Kasumi-1 (cell line): ENCODE measurements at regions not wholly inside any gene's neighbourhood (a gene's known extent, or its start where the extent isn't known, plus 50 kb on each side); places are given as distances from the start of the nearest gene placed in this dataset.

Source experiments
- DNase-seq, 2 experiments: peaks; one replicate each; lab custom pipeline; 2025; lab: John Stamatoyannopoulos, UW

DNA sequence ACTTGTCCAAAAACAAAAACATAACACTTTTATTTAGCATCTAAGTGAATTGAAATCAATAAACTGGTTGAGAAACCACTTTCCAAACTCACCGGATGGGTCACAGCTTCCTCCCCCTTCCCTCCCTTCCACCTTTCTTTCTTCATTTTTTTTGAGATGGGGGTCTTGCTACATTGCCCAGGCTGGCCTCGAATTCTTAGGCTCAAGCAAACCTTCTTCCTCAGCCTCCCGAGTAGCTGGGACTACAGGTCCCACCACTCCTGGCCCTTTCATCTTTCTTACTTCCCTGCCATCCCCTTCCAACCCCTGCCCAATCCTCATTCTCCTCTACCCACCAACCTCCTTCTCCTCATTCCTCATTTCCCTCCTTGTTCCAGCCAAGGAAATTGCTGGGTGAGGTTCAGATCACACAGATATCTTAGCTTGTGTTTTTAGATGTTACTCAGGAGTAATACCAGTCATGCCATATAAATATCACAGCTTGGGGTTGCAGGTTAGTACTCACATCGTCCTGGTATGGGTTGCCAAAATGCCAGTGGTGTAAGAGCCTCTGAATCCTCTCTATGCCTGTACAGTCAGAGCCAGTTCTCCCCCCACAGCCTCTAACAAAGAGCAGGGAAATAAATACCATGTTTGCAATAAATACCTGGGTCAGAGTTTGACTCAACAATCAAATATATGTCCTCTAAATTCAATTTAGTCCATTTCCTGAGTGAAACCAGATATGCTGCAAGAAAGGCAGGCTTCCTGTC, 132.7 kb upstream of the NDUFV2 start:
- DNase-seq = no peak

DNA sequence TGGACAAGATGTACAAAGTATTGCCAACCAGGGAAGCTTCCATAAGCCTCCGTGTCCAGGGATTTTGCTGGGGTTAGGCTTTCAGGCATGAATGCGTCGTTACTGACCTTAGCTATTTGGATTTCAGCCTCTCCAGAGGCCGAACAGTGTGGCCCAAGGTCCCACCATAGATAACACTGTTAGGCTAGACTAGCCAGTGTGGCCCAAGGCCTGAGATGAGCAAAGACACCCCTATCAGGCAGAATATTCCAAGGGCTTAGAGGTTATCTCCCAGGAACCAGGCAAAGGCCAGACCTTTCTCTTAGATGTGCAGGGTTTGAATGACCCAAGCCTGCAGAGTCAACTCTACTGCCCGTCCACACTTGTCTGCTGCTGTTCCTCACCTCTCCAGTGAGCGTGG, 131.7 kb upstream of the NDUFV2 start:
- DNase-seq = no peak

DNA sequence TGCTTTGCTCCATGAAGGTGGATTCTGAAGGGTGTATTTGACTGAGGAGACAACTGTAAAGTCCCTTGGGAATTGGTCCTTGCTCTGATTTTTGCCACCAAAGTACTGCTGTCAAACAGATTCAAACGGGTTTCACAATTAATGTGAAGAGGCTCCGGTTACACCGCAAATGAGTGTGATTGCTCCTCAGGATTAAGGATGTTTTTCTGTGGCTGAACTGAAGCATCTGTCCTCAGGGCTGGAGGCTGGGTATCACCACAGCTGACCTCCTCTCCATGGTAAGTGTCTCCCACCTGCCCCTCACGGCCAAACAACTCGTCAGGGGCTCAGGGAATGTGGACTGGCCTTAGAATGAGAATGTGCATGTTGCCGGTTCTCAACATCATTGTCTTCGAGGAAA, 130.4 kb upstream of the NDUFV2 start:
- DNase-seq = no peak

- DNase-seq = no peak
Measured at GRCh38 chr18:8974279-8974678, 128.2 kb upstream of the NDUFV2 start.

DNA sequence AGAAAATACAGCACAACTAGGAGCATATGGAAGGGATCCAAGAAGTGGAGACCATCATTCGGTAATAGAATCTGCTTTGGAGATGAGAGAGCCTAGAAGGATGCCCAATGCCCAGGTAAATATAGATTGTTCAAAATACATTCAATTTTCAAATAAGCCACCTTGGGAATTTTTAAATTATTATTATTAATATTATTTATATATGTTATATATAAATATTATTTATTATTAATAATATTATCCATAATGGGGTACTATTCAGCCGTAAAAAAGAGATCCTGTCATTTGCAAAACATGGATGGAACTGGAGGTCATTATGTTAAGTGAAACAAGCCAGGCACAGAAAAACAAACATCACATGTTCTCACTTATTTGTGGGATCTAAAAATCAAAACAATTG, 127.8 kb upstream of the NDUFV2 start:
- no peak for DNase-seq

DNA sequence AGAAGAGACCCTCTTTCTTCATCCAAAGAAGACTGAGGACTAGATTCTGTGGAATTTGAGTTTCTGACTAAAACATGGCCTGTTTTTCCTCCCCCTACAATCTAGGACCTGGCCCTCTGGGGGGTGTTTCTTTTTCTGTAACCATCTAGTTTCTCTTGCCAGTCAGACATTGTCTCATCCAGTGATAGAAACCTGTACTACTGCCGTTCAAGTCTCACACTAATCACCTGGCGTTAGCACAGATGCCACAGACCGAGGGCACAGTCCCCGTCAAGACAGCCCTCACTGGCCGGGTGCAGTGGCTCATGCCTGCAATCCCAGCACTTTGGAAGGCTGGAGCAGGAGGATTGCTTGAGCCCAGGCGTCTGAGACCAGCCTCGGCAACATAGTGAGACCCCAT, 126.9 kb upstream of the NDUFV2 start:
- DNase-seq = no peak

- no peak for DNase-seq
Measured at GRCh38 chr18:8976606-8977005, 125.9 kb upstream of the NDUFV2 start.

DNA sequence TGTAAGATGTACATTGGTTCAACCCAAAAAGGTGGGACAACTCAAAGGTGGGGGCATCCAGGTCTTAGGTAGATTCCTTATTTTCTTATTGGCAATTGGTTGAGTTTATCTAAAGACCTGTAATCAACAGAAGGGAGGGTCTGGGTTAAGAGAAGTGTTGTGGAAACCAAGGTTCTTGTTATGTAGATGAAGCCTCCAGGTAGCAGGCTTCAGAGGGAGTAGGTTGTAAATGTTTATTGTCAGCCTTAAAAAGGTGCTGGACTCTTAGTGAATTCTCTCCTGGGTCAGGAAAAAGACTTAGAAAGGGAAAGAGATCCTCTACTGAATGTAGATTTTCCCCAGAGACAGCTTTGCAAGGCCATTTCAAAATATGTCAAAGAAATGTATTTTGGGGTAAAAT, 125.3 kb upstream of the NDUFV2 start:
- no peak for DNase-seq

GRCh38 chr18:8977701-8978100, 124.8 kb upstream of the NDUFV2 start:
- DNase-seq = no peak

DNA sequence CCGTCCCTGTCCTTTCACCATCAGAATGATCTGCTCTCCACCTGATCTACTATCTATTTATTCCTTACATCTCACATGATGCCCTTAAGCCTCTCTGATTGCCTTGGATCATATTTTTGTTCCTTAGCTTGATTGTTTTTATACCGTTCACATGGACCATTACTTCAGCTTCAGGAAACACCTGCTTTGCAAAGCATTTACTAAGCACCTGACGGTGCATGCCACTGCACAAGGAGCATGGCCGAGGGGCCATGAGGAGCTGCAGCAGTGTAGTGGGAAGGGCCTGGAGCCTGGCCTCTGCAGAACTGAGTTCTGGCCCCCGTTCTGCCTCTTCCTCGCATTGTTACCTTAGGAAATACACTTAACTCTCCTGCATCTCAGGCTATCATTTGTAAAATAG, 124.1 kb upstream of the NDUFV2 start:
- DNase-seq = no peak

DNA sequence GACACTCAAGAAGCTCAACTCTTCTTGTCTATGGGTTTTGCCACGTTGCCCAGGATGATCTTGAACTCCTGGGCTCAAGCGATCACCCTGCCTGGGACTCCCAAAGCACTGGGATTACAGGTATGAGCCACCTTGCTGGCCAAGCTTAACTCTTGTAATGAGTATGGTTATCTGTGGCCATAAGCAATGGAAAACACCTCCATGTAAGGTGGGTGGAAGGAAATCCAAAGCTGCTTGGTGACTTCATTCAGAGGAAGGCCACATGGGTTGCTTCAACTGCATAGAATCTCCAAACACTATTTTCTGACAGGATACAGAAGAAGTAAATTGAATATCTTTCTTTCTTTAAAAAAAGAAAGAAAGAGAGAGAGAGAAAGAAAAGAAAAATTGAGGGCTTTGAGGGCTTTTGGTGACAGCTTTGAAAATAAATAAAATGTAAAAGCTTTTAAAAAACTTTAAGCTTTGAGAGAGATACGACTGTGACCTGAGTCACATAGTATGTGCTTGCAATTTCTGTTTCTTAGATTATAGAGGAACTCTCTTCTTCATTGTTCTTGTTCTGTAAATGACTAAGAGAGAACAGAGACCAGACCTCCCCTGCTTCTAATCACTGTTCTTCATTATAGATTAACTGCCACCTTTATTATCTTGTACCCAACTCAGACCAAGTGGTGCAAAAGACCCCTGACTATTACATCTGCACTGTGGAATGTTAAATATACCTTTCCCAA, 123.1 kb upstream of the NDUFV2 start:
- DNase-seq = no peak

GRCh38 chr18:8980496-8980895, 122.0 kb upstream of the NDUFV2 start:
- no peak for DNase-seq

DNA sequence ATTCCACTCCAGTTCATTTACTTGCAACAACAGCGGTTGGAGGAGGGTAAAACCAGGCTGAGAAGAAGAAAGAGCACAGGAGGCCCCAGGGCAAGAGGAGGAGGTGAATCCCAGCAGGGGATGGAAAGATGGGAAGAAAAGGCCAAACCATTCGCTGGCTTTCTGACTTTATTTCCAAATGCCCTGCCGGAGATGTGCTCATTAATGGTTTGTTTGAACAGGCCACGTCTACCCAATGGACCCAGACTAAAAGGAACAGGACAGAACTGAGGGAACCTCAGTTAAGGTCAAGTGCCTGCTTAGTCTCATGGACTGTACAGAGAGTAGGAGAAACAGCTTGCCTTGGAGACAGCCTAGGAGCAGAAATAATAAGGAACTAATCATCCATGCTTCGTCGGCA, 121.6 kb upstream of the NDUFV2 start:
- DNase-seq = no peak

DNA sequence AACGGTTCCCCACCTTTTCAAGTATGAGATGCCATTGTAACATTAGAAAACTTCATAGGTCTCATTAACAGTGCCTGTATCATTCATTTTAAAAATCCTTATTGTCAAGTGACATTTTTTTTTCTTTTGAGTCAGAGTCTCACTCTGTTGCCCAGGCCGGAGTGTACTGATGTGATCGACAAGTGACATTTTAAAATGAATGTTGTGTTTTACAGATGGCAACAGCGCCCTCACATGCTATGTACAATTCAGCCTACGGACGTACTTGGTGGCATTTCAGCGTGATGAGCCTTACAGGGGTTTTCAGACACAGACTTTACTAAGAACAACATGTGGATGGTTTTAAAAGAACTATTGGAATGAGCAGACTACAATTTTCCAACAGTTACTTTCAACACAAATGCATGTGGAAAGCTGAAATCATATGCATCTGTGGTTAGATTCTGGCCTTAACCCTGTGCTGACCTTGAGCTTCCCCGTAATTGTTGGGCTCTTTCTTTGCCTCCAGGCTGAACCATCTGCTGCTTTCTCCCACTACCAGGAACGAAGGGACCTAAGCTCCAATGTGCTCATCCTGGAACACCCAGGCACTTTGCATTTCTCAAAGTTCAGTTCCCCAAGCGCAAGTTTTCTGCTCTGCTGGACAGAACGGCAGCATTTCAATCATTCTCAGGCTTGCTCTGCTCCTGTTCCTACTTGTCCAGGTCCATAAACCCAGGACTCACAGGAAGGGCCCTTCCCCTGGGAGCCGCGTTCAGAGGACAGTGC, 119.9 kb upstream of the NDUFV2 start:
- DNase-seq = peak; percentile 74 to 79

DNA sequence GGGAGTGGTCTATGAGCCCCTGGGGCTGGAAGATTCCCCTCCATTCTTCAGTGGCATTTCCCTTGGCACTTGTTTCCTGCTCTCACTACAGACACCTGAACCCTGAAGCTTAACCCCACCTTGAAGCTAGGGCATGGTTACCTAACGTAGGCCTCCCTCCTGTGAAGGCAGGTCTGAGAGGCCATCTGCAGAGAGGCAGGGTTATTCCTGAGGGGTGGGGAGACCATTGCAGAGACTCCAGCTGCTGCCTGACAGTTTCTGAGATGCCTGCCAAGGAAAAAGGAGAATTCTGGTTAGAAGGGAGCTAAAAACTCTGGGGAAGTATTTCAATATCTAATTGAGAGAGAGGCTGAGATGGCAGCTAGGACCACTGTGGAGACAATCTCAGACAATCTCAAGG, 119.3 kb upstream of the NDUFV2 start:
- DNase-seq = no peak

GRCh38 chr18:8984131-8984721, 118.3 kb upstream of the NDUFV2 start:
- DNase-seq = no peak

DNA sequence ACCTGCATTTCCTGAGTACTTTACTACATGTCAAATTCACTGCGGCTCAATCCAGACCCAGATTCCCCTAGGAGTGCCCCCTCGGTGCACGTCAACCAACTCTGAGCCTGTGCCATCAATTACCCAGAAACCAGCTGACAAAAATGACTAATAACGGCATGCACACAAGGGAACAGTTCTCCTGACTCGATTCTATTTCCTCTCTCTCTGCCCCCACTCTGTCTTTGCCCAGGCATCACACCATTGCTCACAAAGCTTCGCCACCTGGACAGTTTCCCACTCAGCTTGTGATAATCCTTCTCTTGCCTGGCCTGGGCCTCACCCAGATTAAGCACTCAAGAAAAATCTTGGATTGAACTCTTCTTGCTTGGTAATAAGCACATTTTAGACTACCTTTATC, 115.3 kb upstream of the NDUFV2 start:
- DNase-seq = no peak

DNA sequence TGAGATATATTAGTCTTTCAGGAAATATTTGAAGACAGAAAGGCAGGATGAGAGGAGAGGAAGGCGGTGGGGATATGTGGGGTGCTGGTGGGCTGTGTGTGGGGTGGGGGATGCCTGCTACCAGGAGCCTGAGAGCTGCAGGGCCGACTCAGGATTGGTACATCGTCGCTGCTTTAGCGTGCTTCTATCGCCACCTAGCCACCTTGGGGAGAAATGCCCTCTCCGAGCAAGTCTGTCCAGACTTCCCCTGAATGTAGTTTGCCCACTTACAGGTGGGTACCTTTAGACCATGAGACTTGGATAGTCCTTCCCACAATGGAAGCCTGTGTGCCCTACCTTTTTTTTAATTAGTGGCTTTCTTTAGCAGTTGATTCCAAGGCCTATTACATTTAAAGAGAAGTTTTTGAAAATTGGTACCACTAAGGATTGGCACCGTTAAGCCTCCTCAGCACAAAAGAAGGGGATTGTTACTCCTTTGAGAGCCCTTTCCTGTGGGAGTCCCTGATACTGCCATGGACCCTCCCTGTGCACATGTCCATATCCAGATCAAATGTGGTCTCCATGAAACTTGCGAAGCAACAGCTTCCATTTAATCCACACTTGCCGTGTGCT, 114.1 kb upstream of the NDUFV2 start:
- peak; percentile 58 to 85 for DNase-seq

DNA sequence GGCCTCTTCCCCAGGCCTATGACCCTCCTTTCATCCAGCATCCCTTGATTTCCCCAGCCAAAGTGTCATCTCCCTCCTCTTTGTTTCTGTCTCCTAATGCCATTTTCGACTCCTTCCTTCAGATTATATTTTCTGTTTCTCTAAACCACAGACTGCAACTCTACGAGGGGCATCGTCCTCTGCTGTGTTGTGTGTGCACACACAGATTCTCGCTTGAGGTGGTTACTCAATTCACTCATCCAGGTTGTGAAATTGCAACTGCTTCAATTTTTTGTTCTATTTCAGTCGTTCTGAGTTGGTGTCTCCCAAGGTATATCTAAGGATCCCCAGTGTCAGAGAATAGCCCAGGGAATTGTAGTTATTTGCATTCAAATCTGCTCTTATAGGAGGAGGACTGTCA, 113.5 kb upstream of the NDUFV2 start:
- no peak for DNase-seq

- DNase-seq = no peak
Measured at GRCh38 chr18:8989855-8990254, 112.6 kb upstream of the NDUFV2 start.

DNA sequence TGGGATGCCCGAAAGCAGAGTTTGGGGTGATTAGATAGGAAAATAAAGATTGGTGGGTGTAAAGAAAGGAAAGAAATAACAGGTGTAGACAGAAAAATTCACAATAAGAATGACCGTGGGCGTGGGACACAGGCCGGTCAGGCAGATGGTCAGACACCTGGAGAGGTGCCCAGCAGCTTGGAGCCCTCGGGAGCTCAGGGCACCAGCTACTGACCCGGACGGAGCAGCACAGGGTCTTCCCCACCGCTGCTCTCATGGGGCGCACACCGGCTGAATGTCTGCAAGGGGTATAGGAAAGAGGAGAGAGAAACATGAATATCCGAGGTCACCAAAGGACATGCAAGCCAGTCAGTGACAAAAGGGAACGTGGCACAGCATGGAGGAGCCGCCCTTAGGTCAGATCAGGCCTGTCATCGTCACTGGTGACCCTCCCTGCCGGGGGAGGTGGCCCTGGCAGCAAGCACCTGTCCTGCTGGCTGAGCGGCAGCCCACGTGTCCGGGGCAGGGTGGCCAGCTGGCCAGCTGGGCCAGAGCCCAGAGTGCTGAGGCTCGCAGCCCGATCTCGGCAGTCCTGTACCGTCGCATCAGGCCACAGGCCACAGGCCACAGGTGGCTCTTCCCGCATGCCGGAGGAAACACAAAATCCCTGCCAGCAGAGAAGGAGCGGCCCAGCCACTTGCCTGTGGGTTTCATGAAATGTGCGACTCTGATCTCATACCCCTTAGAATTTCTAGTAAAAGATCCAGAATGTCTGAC, 112.0 kb upstream of the NDUFV2 start:
- no peak for DNase-seq
